Fibroblast of mammary gland (primary cell): ENCODE measurements at regions not wholly inside any gene's neighbourhood (a gene's known extent, or its start where the extent isn't known, plus 50 kb on each side); places are given as distances from the start of the nearest gene placed in this dataset.

ENCODE experiments used
- DNase-seq: peaks from one replicate; pipeline ENCODE4 v3.0.0-alpha.2; 2010; ENCODE audit warnings: low read depth
- H3K4me3 ChIP-seq: 2 replicates; pipeline ENCODE4 v1.5.1; 2011; ENCODE audit warnings: low read depth, mild to moderate bottlenecking, low read length, moderate library complexity; ENCODE audit not compliant: control insufficient read depth
- CTCF ChIP-seq: conservative IDR thresholded peaks from 2 replicates; pipeline ENCODE4 v1.5.1; 2011; ENCODE audit warnings: low read depth, low read length, inconsistent platforms; ENCODE audit not compliant: control insufficient read depth, insufficient read depth

GRCh38 chr14:82070753-82071152, 537.1 kb upstream of the SEL1L start:
- H3K4me3 ChIP-seq: no peak overlapping the region
- DNase-seq: no peak
- TF ChIP-seq CTCF: no peak

GRCh38 chr14:82073547-82073946, 539.9 kb upstream of the SEL1L start:
- no peak for TF ChIP-seq CTCF
- no peak overlapping the region for H3K4me3 ChIP-seq
- no peak for DNase-seq

GRCh38 chr14:82075566-82075965, 541.9 kb upstream of the SEL1L start:
- no peak for DNase-seq
- TF ChIP-seq CTCF: no peak
- no peak overlapping the region for H3K4me3 ChIP-seq

- DNase-seq: no peak
- no peak overlapping the region for H3K4me3 ChIP-seq
- TF ChIP-seq CTCF: no peak
These were observed 545.9 kb upstream of the SEL1L start for GRCh38 chr14:82079553-82079952.

GRCh38 chr14:82080370-82080769, 546.7 kb upstream of the SEL1L start:
- no peak for TF ChIP-seq CTCF
- DNase-seq: no peak
- no peak overlapping the region for H3K4me3 ChIP-seq

GRCh38 chr14:82084813-82085212, 551.2 kb upstream of the SEL1L start:
- no peak overlapping the region for H3K4me3 ChIP-seq
- no peak for TF ChIP-seq CTCF
- DNase-seq: no peak

- DNase-seq: no peak
- H3K4me3 ChIP-seq: no peak overlapping the region
- TF ChIP-seq CTCF: no peak
These were observed 557.4 kb upstream of the SEL1L start for GRCh38 chr14:82091097-82091496.
